ENCODE measurements at regions not wholly inside any gene's neighbourhood (a gene's known extent, or its start where the extent isn't known, plus 50 kb on each side); places are given as distances from the start of the nearest gene placed in this dataset.

GRCh38 chr18:28802546-28802945 lies 625.6 kb upstream of the CDH2 start:
- TF ChIP-seq ARNTL (CRISPR knock-in tag; IDR thresholded peaks at IDR 0.05; ENCODE audit: borderline replicate concordance, low read depth): no peak
- no peak for TF ChIP-seq OSR1 (CRISPR knock-in tag; IDR thresholded peaks at IDR 0.05)
- TF ChIP-seq PATZ1 (CRISPR knock-in tag; IDR thresholded peaks at IDR 0.05; ENCODE audit: borderline replicate concordance): no peak
- TF ChIP-seq ESRRG (CRISPR knock-in tag; IDR thresholded peaks at IDR 0.05): no peak
- TF ChIP-seq BACH2 (CRISPR knock-in tag; IDR thresholded peaks at IDR 0.05; ENCODE audit: borderline replicate concordance): no peak
- no peak for TF ChIP-seq POU6F1 (CRISPR knock-in tag; IDR thresholded peaks at IDR 0.05; ENCODE audit: borderline replicate concordance, low read depth)
- no peak for TF ChIP-seq CSRNP3 (CRISPR knock-in tag; IDR thresholded peaks at IDR 0.05)

All from SK-N-SH treated with all-trans-retinoic acid at 6 μM for 48 hours (cell line).